DMS79 (cell line): ENCODE measurements at regions not wholly inside any gene's neighbourhood (a gene's known extent, or its start where the extent isn't known, plus 50 kb on each side); places are given as distances from the start of the nearest gene placed in this dataset.
A peak's percentile ranks its signal among the peaks of the same experiment; 100 is the strongest.
"Not testable (repeated sequence)": the region's sequence is repeated elsewhere in the genome, so short reads cannot be mapped to it uniquely, and the experiment has no call there.

ENCODE experiments used
- DNase-seq: peaks from one replicate; lab custom pipeline; 2025; lab: John Stamatoyannopoulos, UW

- not testable (repeated sequence) for DNase-seq
Measured at GRCh38 chr4:82301390-82301789, 72.4 kb downstream of the HNRNPD start.

GRCh38 chr4:82293304-82293703 lies 80.5 kb downstream of the HNRNPD start:
- DNase-seq: no peak

GRCh38 chr4:82287720-82288119 lies 86.1 kb downstream of the HNRNPD start:
- no peak for DNase-seq

GRCh38 chr4:82284858-82285805 lies 88.7 kb downstream of the HNRNPD start:
- DNase-seq: peak; percentile 97

GRCh38 chr4:82284475-82284857 lies 89.3 kb downstream of the HNRNPD start:
- DNase-seq: no peak

- no peak for DNase-seq
Measured at GRCh38 chr4:82282875-82283274, 90.9 kb downstream of the HNRNPD start.

GRCh38 chr4:82279550-82279949 lies 94.2 kb downstream of the HNRNPD start:
- DNase-seq: not testable (repeated sequence)

GRCh38 chr4:82276332-82276640 lies 97.5 kb downstream of the HNRNPD start:
- no peak for DNase-seq

GRCh38 chr4:82275431-82276331 lies 98.1 kb downstream of the HNRNPD start:
- DNase-seq: no peak

GRCh38 chr4:82274700-82275099 lies 99.1 kb downstream of the HNRNPD start:
- not testable (repeated sequence) for DNase-seq

GRCh38 chr4:82272523-82272922 lies 101.3 kb downstream of the HNRNPD start:
- not testable (repeated sequence) for DNase-seq

- DNase-seq: not testable (repeated sequence)
Measured at GRCh38 chr4:82271915-82272480, 101.8 kb downstream of the HNRNPD start.

- DNase-seq: no peak
Measured at GRCh38 chr4:82268826-82269193, 105.0 kb downstream of the HNRNPD start.

- DNase-seq: peak; percentile 50
Measured at GRCh38 chr4:82268050-82268825, 105.6 kb downstream of the HNRNPD start.

GRCh38 chr4:82267506-82267905 lies 106.3 kb downstream of the HNRNPD start:
- no peak for DNase-seq

- DNase-seq: no peak
Measured at GRCh38 chr4:82266345-82266744, 107.4 kb downstream of the HNRNPD start.

GRCh38 chr4:82261084-82261483 lies 112.7 kb downstream of the HNRNPD start:
- no peak for DNase-seq

GRCh38 chr4:82260632-82261031 lies 113.2 kb downstream of the HNRNPD start:
- DNase-seq: no peak

GRCh38 chr4:82256718-82257117 lies 117.1 kb downstream of the HNRNPD start:
- DNase-seq: no peak

- DNase-seq: no peak
Measured at GRCh38 chr4:82255657-82256056, 118.1 kb downstream of the HNRNPD start.

- no peak for DNase-seq
Measured at GRCh38 chr4:82248903-82249632, 124.7 kb downstream of the HNRNPD start.
